Mesodermal cell (in vitro differentiated cells): ENCODE measurements at regions not wholly inside any gene's neighbourhood (a gene's known extent, or its start where the extent isn't known, plus 50 kb on each side); places are given as distances from the start of the nearest gene placed in this dataset.

Experiments used
- H3K27ac ChIP-seq: 2 replicates; pipeline ENCODE4 v1.7.0; 2013; ENCODE audit warnings: mild to moderate bottlenecking, low read depth, low read length, moderate library complexity; ENCODE audit not compliant: severe bottlenecking
- H3K36me3 ChIP-seq: 2 replicates; pipeline ENCODE4 v1.7.1; 2013; ENCODE audit warnings: mild to moderate bottlenecking, low read length, moderate library complexity; ENCODE audit not compliant: control insufficient read depth, insufficient read depth
- H3K4me1 ChIP-seq: one replicate; pipeline ENCODE4 v1.7.1; 2013; ENCODE audit warnings: mild to moderate bottlenecking, low read length; ENCODE audit not compliant: insufficient read depth, control insufficient read depth, poor library complexity, severe bottlenecking
- H3K4me3 ChIP-seq: 2 replicates; pipeline ENCODE4 v1.7.0; 2013; ENCODE audit warnings: low read length, control low read depth, mild to moderate bottlenecking; ENCODE audit not compliant: insufficient read depth, poor library complexity, severe bottlenecking; ENCODE audit errors: extremely low read depth
- H3K9me3 ChIP-seq: 2 replicates; pipeline ENCODE4 v1.7.1; 2013; ENCODE audit warnings: mild to moderate bottlenecking, low read length, moderate library complexity; ENCODE audit not compliant: control insufficient read depth
- WGBS, 2 experiments: methylation state at CpG; one replicate each; pipeline ENCODE4 v1.1.5; 2013; ENCODE audit warnings: missing lambda C conversion rate in 2 of 2; ENCODE audit not compliant: insufficient coverage in 2 of 2; 5-methylcytosine and 5-hydroxymethylcytosine counted together

GRCh38 chr2:13000664-13001363 is 284.1 kb downstream of the TRIB2 start:
- WGBS, 2 experiments, result 71 to 82% methylated on average over 8 to 10 of the region's 12 CpGs
- H3K4me3 ChIP-seq, result no peak overlapping the region
- H3K4me1 ChIP-seq, result peaks cover 4% of the 10 kb centered on the region
- H3K27ac ChIP-seq, result no peak overlapping the region
- no peaks in the 10 kb centered on the region for H3K9me3 ChIP-seq
- no peaks in the 10 kb centered on the region for H3K36me3 ChIP-seq

- Histone ChIP-seq H3K4me3 (no peak overlapping the region), H3K9me3 (no peaks in the 10 kb centered on the region), H3K27ac (no peak overlapping the region), H3K36me3 (no peaks in the 10 kb centered on the region), H3K4me1 (peaks cover 7% of the 10 kb centered on the region)
- WGBS, 2 experiments, result 100% methylated on average over 1 of the region's 2 CpGs; no CpG with 5 or more reads in 1 of the 2 experiments
Observed at GRCh38 chr2:13001408-13001807, 284.7 kb downstream of the TRIB2 start.

- Histone ChIP-seq H3K4me3 (no peak overlapping the region), H3K36me3 (no peaks in the 10 kb centered on the region), H3K4me1 (peaks cover 7% of the 10 kb centered on the region), H3K27ac (no peak overlapping the region), H3K9me3 (no peaks in the 10 kb centered on the region)
- WGBS, 2 experiments, result 93 to 96% methylated on average over 5 of the region's 7 CpGs
Observed at GRCh38 chr2:13002536-13003331, 286.0 kb downstream of the TRIB2 start.

GRCh38 chr2:13003500-13003899 is 286.8 kb downstream of the TRIB2 start:
- WGBS, 2 experiments, result 83 to 100% methylated on average over 1 to 2 of the region's 2 CpGs
- Histone ChIP-seq H3K4me1 (peaks cover 7% of the 10 kb centered on the region), H3K27ac (no peak overlapping the region), H3K4me3 (no peak overlapping the region), H3K36me3 (no peaks in the 10 kb centered on the region), H3K9me3 (no peaks in the 10 kb centered on the region)

- Histone ChIP-seq H3K4me3 (no peak overlapping the region), H3K27ac (no peak overlapping the region), H3K4me1 (peaks cover 7% of the 10 kb centered on the region), H3K36me3 (no peaks in the 10 kb centered on the region), H3K9me3 (no peaks in the 10 kb centered on the region)
- WGBS, 2 experiments, result 100% methylated on average over 1 of the region's 2 CpGs; no CpG with 5 or more reads in 1 of the 2 experiments
Observed at GRCh38 chr2:13005048-13005447, 288.3 kb downstream of the TRIB2 start.

- 77 to 87% methylated on average over 2 to 3 of the region's 7 CpGs for WGBS, 2 experiments
- no peak overlapping the region for H3K4me3 ChIP-seq
- no peaks in the 10 kb centered on the region for H3K9me3 ChIP-seq
- no peaks in the 10 kb centered on the region for H3K36me3 ChIP-seq
- peaks cover 7% of the 10 kb centered on the region for H3K4me1 ChIP-seq
- no peak overlapping the region for H3K27ac ChIP-seq
Observed at GRCh38 chr2:13005761-13006335, 289.1 kb downstream of the TRIB2 start.

GRCh38 chr2:13006426-13006825 is 289.7 kb downstream of the TRIB2 start:
- Histone ChIP-seq H3K27ac (peak overlapping the region; percentile 17), H3K4me1 (peaks cover 7% of the 10 kb centered on the region), H3K4me3 (no peak overlapping the region), H3K9me3 (no peaks in the 10 kb centered on the region), H3K36me3 (no peaks in the 10 kb centered on the region)
- WGBS, 2 experiments, result 70 to 83% methylated on average over 1 to 2 of the region's 4 CpGs

- Histone ChIP-seq H3K36me3 (no peaks in the 10 kb centered on the region), H3K4me1 (peaks cover 7% of the 10 kb centered on the region), H3K9me3 (no peaks in the 10 kb centered on the region), H3K27ac (peak overlapping the region; percentile 17), H3K4me3 (no peak overlapping the region)
- WGBS, 2 experiments, result 55 to 64% methylated on average over 11 to 15 of the region's 16 CpGs
Observed at GRCh38 chr2:13006829-13007717, 290.3 kb downstream of the TRIB2 start.

- no peaks in the 10 kb centered on the region for H3K9me3 ChIP-seq
- 60 to 80% methylated on average over 1 of the region's 5 CpGs for WGBS, 2 experiments
- H3K36me3 ChIP-seq, result no peaks in the 10 kb centered on the region
- H3K27ac ChIP-seq, result no peak overlapping the region
- peaks cover 7% of the 10 kb centered on the region for H3K4me1 ChIP-seq
- no peak overlapping the region for H3K4me3 ChIP-seq
Observed at GRCh38 chr2:13009027-13009642, 292.4 kb downstream of the TRIB2 start.

GRCh38 chr2:13010283-13010682 is 293.5 kb downstream of the TRIB2 start:
- H3K9me3 ChIP-seq, result no peaks in the 10 kb centered on the region
- H3K27ac ChIP-seq, result no peak overlapping the region
- H3K4me1 ChIP-seq, result peaks cover 7% of the 10 kb centered on the region
- WGBS, 2 experiments, result 83 to 96% methylated on average over 4 to 5 of the region's 5 CpGs
- no peak overlapping the region for H3K4me3 ChIP-seq
- no peaks in the 10 kb centered on the region for H3K36me3 ChIP-seq
